Vagina (tissue), 2 donors: ENCODE measurements at regions not wholly inside any gene's neighbourhood (a gene's known extent, or its start where the extent isn't known, plus 50 kb on each side); places are given as distances from the start of the nearest gene placed in this dataset.

ENCODE experiments used
- DNase-seq, 2 donors: peaks; one replicate each; pipeline ENCODE4 v3.0.0-alpha.2; 2017; ENCODE audit errors: extremely low spot score in 2 of 2
- H3K27ac ChIP-seq: fragments of 200-600 bp; sonication (generic); one replicate; pipeline ENCODE4 v1.5.1; 2019
- H3K27me3 ChIP-seq: fragments of 200-600 bp; sonication (generic); one replicate; pipeline ENCODE4 v1.5.1; 2019
- H3K36me3 ChIP-seq, 2 donors: fragments of 200-600 bp; sonication (generic); one replicate each; pipeline ENCODE4 v1.5.1; 2017 to 2019
- H3K4me1 ChIP-seq: fragments of 200-600 bp; sonication (generic); one replicate; pipeline ENCODE4 v1.5.1; 2019
- H3K4me3 ChIP-seq, 2 donors: fragments of 200-600 bp; sonication (generic); 1 replicate in 1 of 2; 2 replicates in 1 of 2; pipeline ENCODE4 v1.5.1; 2016 to 2019
- H3K9me3 ChIP-seq: fragments of 200-600 bp; sonication (generic); one replicate; pipeline ENCODE4 v1.5.1; 2019
- POLR2A ChIP-seq, 2 donors: fragments of 450-650 bp; IDR thresholded peaks; one replicate each; pipeline ENCODE4 v1.6.1; 2017; ENCODE audit warnings: antibody characterized with exemption in 2 of 2, mild to moderate bottlenecking in 2 of 2, moderate library complexity in 2 of 2
- POLR2AphosphoS5 ChIP-seq, 2 donors: sonication (generic); formaldehyde crosslinking; IDR thresholded peaks; one replicate each; pipeline ENCODE4 v1.9.0; 2017; ENCODE audit warnings: antibody characterized with exemption in 2 of 2, mild to moderate bottlenecking in 2 of 2, low read depth in 1 of 2; ENCODE audit not compliant: insufficient read depth in 1 of 2
- intact Hi-C: fragments of 100-400 bp; cut with DNase I; formaldehyde crosslinking; loops from one replicate; pipeline ENCODE4 v1.15.1; 2023
- TF ChIP-seq, protein P1 (sequence below), 3 experiments: fragments of 450-650 bp in 2 of 3; fragments of 200-600 bp in 1 of 3; sonication (generic) in 1 of 3; IDR thresholded peaks; one replicate each; pipeline ENCODE4 v1.5.1; 2017 to 2019; ENCODE audit warnings: antibody characterized with exemption in 3 of 3, mild to moderate bottlenecking in 2 of 3, moderate library complexity in 2 of 3

GRCh38 chr7:130875-131780 lies 61.2 kb upstream of the FAM20C start:
- no peaks in the 10 kb centered on the region for H3K36me3 ChIP-seq
- H3K4me1 ChIP-seq, result no peaks in the 10 kb centered on the region
- intact Hi-C loops, result no loop called here
- TF ChIP-seq POLR2A (IDR thresholded peaks at IDR 0.05) (no peak), POLR2AphosphoS5 (IDR thresholded peaks at IDR 0.05; ENCODE audit: insufficient read depth in 1 of 2, low read depth in 1 of 2) (no peak)
- TF ChIP-seq, protein P1, sequence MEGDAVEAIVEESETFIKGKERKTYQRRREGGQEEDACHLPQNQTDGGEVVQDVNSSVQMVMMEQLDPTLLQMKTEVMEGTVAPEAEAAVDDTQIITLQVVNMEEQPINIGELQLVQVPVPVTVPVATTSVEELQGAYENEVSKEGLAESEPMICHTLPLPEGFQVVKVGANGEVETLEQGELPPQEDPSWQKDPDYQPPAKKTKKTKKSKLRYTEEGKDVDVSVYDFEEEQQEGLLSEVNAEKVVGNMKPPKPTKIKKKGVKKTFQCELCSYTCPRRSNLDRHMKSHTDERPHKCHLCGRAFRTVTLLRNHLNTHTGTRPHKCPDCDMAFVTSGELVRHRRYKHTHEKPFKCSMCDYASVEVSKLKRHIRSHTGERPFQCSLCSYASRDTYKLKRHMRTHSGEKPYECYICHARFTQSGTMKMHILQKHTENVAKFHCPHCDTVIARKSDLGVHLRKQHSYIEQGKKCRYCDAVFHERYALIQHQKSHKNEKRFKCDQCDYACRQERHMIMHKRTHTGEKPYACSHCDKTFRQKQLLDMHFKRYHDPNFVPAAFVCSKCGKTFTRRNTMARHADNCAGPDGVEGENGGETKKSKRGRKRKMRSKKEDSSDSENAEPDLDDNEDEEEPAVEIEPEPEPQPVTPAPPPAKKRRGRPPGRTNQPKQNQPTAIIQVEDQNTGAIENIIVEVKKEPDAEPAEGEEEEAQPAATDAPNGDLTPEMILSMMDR (IDR thresholded peaks at IDR 0.05), result no peak
- no peak for DNase-seq
- no peaks in the 10 kb centered on the region for H3K27me3 ChIP-seq
- H3K9me3 ChIP-seq, result no peaks in the 10 kb centered on the region
- no peak overlapping the region for H3K4me3 ChIP-seq
- H3K27ac ChIP-seq, result no peak overlapping the region

- no peaks in the 10 kb centered on the region for H3K9me3 ChIP-seq
- H3K36me3 ChIP-seq, result no peaks in the 10 kb centered on the region
- no peak overlapping the region for H3K27ac ChIP-seq
- H3K4me1 ChIP-seq, result no peaks in the 10 kb centered on the region
- intact Hi-C loops, result no loop called here
- no peak overlapping the region for H3K4me3 ChIP-seq
- TF ChIP-seq POLR2AphosphoS5 (IDR thresholded peaks at IDR 0.05; ENCODE audit: insufficient read depth in 1 of 2, low read depth in 1 of 2) (no peak), POLR2A (IDR thresholded peaks at IDR 0.05) (no peak)
- TF ChIP-seq, protein P1 (IDR thresholded peaks at IDR 0.05), result no peak
- H3K27me3 ChIP-seq, result no peaks in the 10 kb centered on the region
- no peak for DNase-seq
Observed at GRCh38 chr7:131781-132482, 60.4 kb upstream of the FAM20C start.

GRCh38 chr7:132899-133298 lies 59.5 kb upstream of the FAM20C start:
- Histone ChIP-seq H3K36me3 (no peaks in the 10 kb centered on the region), H3K4me1 (no peaks in the 10 kb centered on the region), H3K4me3 (no peak overlapping the region), H3K27ac (no peak overlapping the region), H3K9me3 (no peaks in the 10 kb centered on the region), H3K27me3 (no peaks in the 10 kb centered on the region)
- intact Hi-C loops, result no loop called here
- TF ChIP-seq, protein P1 (IDR thresholded peaks at IDR 0.05), result no peak
- TF ChIP-seq POLR2A (IDR thresholded peaks at IDR 0.05) (no peak), POLR2AphosphoS5 (IDR thresholded peaks at IDR 0.05; ENCODE audit: insufficient read depth in 1 of 2, low read depth in 1 of 2) (no peak)
- DNase-seq, result no peak

DNA sequence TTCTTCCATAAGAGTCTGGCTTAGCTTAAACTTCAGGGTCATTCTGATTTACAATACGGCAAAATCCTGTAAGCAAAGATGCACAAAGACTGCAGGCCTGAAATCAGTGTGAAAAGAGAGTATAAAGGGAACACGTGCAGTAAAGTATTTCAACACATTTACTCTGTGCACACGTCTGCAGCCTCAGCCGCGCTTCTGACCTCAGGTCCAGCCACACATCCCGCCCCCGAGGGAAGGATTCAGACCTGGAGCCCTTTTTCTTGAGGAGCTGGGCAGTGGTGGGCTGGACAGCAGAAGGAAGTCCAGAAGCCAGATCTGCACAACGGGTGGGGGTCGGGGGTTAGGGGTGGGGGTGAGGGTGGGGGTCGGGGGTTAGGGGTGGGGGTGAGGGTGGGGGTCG lies 58.9 kb upstream of the FAM20C start:
- TF ChIP-seq, protein P1 (IDR thresholded peaks at IDR 0.05), result no peak
- no peak for TF ChIP-seq POLR2AphosphoS5 (IDR thresholded peaks at IDR 0.05; ENCODE audit: insufficient read depth in 1 of 2, low read depth in 1 of 2)
- no peak for TF ChIP-seq POLR2A (IDR thresholded peaks at IDR 0.05)

More for the DNA sequence above, 58.9 kb upstream of the FAM20C start:
- H3K4me1 ChIP-seq, result no peaks in the 10 kb centered on the region
- H3K27me3 ChIP-seq, result no peaks in the 10 kb centered on the region
- H3K36me3 ChIP-seq, result no peaks in the 10 kb centered on the region
- no peak for DNase-seq
- no peak overlapping the region for H3K4me3 ChIP-seq
- no peak overlapping the region for H3K27ac ChIP-seq
- no peaks in the 10 kb centered on the region for H3K9me3 ChIP-seq
- intact Hi-C loops, result no loop called here
